Epidermal melanocyte (primary cell): ENCODE measurements at regions not wholly inside any gene's neighbourhood (a gene's known extent, or its start where the extent isn't known, plus 50 kb on each side); places are given as distances from the start of the nearest gene placed in this dataset.
"Not testable (repeated sequence)": the region's sequence is repeated elsewhere in the genome, so short reads cannot be mapped to it uniquely, and the experiment has no call there.

ENCODE experiments used
- DNase-seq: peaks from one replicate; pipeline ENCODE4 v3.0.0; 2011; ENCODE audit warnings: low spot score; ENCODE audit not compliant: insufficient read length

GRCh38 chr3:117809186-117810081, 1099.9 kb downstream of the TUSC7 start:
- DNase-seq, result no peak

GRCh38 chr3:117811786-117812185, 1102.2 kb downstream of the TUSC7 start:
- DNase-seq, result no peak

GRCh38 chr3:117814975-117815374, 1105.4 kb downstream of the TUSC7 start:
- no peak for DNase-seq

- no peak for DNase-seq
Observed at GRCh38 chr3:117817103-117817502, 1107.5 kb downstream of the TUSC7 start.

DNA sequence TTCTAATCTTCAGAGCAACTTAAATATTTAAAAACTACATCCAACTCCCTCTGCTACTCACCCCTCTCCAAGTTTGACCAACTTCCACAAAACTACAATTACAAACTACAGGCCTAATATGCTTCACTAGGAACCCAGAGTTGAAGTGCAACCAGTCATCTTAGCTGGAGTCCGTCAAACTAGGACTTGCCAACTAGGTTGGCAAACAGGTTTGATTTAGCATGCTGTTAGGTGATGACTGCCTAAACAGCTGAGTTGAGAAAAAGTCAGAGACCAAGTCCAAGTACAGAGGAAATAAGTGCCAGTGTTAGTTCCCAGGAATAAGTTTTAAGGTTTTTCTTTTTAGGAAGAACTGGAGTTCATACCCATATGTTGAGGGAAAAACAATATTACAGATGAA, 1109.0 kb downstream of the TUSC7 start:
- no peak for DNase-seq

DNA sequence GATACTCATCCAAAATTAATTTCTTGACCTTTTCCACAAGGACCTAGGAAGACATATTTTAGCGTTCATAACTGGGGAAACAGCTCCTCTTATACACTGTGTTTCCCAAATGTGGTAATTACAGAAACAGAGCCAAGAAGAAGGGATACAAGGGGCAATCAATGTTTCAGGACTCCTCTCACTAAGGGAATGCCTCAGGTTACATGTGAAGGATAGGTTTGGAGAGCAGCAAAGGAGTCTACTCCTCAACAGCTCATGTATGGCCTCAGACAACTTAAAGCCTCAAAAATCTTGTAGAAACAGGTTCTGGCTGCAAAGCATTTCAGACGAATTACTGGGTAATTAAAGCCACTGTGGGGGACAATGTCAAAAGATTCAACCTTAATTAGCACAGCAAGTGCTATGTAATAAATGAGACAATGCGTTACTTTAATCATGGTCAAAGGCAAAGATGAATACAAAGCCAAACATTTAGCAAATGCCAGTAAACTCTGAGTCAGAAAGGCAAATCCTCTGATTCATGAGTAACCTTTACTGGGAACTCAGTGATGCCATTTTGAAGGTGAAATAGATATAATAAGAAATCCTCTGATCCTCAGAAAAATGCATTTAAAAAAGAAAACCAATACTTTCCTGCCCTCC, 1111.2 kb downstream of the TUSC7 start:
- no peak for DNase-seq

GRCh38 chr3:117822416-117822815, 1112.8 kb downstream of the TUSC7 start:
- no peak for DNase-seq

GRCh38 chr3:117836296-117836695, 1126.7 kb downstream of the TUSC7 start:
- DNase-seq, result no peak

- DNase-seq, result no peak
Observed at GRCh38 chr3:117837391-117837790, 1127.8 kb downstream of the TUSC7 start.

DNA sequence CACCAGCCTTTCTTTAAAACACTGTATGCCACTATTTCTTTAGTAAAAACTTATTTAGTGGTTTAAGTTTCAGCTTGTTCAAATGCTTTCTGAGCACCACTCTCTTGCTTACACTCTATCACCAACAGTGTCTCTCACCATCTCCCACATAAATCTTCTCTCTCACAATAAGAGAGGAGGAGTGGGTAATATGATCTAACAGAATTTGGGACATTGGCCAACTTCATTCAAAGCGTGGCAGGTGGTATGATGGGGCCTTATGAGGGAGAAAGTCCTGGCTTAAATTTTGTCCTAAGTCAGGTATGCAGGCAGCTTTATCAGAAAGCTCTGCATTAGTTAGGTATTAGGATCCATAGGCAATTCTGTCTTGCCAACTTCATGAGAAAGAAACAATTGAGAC, 1132.5 kb downstream of the TUSC7 start:
- no peak for DNase-seq

GRCh38 chr3:117843356-117843755, 1133.8 kb downstream of the TUSC7 start:
- no peak for DNase-seq

- no peak for DNase-seq
Observed at GRCh38 chr3:117844676-117845075, 1135.1 kb downstream of the TUSC7 start.

GRCh38 chr3:117846238-117846637, 1136.7 kb downstream of the TUSC7 start:
- no peak for DNase-seq

- DNase-seq, result no peak
Observed at GRCh38 chr3:117848606-117849005, 1139.0 kb downstream of the TUSC7 start.

DNA sequence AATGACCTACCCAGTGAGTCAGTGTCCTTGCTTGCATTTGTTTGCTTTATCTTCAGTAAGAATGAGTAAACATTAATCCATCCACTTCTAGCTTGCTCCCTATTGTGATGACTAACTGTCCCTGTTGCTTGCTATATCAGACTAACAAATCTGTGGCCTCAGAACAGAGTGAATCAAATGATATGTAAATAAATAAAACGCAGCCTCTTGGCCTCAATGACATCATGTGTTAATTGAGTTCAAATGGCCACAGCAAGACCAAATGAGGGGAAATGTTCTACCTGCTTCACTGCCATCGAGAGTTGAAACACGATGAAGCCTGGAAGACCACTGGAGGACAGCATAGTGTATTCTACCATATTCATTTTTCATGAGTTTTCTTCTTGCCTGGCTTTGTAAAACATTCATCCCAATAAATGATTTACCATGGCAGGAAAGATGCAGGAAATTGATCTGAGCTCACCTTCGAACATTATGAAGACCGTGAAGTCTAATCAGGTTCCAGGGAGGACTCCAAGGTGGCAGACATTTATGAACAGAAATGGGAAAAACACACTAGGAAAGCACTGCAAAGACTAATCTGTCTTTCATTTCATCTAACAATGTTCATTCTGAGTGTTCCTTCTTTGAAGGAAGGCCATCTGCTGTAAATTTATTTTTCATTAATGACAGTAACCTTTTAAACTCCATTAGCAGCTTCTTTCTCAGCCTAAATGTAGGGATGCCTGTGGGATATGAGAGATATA, 1144.5 kb downstream of the TUSC7 start:
- no peak for DNase-seq

DNA sequence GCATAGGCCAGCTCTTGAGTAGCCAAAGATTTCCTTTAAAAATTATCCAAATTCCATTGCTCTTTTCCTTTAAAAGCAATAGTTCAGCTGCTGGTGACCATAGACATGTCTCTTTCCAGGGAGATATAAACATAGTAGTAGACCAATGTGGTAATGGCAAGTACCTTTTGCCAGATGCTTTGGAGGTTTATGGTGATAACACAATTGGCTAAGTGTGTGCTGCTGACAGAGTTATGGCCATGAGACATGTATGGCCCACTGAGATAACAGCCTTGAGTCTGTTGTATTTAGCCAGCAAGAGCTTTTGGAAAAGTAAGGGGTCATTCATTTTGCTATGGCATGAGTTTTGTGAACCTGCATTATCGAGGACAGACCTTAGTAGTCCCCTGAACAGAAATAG, 1146.8 kb downstream of the TUSC7 start:
- DNase-seq, result no peak

- DNase-seq, result no peak
Observed at GRCh38 chr3:117863146-117863545, 1153.6 kb downstream of the TUSC7 start.

GRCh38 chr3:117865338-117865737, 1155.8 kb downstream of the TUSC7 start:
- no peak for DNase-seq

GRCh38 chr3:117868766-117869165, 1159.2 kb downstream of the TUSC7 start:
- DNase-seq, result no peak

DNA sequence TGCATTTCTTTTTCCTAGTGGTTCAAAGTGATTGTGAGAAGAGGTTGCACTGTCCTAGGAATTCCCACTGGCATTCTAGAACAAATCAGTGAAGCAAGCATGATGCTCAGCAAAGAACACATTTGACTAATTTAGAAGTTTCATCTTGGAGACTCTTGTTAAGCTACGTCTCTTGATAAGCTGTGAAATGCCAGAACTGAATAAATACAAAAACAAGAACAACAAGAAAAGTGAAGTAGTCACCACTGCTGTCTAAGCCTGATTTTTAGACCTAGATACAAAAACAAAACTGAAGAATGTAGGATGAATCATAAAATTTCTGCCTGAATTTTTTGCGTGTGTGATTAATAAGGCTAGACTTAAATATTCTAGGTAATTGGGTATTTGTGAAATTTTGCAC, 1162.4 kb downstream of the TUSC7 start:
- DNase-seq, result no peak

DNA sequence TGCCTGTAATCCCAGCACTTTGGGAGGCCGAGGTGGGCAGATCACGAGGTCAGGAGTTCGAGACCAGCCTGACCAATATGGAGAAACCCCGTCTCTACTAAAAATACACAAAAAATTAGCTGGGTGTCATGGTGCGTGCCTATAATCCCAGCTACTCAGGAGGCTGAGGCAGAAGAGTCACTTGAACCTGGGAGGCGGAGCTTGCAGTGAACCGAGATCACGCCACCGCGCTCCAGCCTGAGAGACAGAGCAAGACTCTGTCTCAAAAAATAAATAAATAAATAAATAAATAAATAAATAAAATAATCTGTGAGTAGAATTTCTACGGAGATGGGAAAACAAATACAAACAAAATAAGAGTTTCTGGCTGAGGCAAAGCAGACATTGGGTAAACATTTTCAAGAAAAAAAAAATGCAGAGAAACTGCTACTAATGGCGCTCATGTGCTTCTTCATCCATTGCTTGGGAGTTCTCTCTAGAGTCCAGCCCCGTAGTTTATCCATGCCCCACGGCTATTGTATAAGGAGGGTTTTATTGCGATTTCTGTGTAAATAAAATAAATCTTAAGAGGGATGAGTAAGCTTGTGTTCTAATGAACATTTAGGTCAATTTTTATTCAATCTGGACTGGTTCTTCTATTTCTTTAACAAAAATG, 1161.9 kb downstream of the IGSF11 start:
- DNase-seq, result not testable (repeated sequence)

DNA sequence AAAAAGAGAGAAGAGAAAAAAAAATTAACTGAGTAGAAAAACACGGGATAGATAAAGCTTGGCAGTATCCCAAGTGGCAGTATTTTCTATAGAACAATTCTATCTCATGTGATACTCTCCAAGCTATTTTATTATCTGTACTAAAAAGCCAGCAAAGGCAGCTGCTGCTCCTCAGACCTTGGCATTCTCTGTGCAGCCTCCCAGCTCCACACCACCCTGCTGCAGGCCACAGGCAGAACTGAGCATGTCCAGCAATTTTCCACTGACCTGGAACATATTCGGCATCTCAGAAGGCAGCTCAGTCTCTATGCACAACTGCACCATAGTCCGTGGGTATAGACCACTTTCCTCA, 1161.4 kb downstream of the IGSF11 start:
- no peak for DNase-seq
